ENCODE measurements at regions not wholly inside any gene's neighbourhood (a gene's known extent, or its start where the extent isn't known, plus 50 kb on each side); places are given as distances from the start of the nearest gene placed in this dataset.
A peak's percentile ranks its signal among the peaks of the same experiment; 100 is the strongest.

DNA sequence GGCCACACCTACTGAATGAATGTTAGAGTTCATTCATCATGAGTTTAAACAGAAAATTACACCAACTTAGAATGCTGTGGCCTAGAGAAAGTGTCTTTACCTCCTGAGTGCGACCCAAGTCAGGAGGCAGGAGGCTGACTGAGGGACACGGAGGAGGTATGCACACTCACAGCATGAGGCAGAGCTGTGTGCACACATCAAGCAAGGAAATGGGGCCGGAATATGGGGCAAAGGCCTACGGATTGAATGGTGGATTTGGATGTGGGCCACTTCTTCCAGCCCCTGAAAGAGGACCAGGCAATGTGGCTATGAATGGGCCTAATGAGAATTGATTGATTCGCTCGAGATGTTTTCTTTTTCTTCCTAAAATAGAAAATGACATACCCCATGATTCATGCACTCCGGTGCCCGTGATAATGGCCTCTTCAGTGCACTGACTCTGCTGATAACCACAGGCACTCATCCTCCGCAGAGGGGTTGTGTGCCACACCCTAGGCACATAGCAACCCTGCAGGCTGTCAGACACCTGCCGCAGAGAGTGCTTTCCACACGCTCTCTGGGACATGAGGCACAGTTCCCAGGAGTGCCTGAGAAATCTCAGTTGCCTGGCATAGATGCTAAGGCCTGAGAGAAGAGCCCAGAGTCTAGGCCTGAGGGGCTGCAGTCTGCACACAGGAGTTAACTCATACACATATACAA is 155.5 kb downstream of the GLUL start (continued):
- TF ChIP-seq, protein P1, sequence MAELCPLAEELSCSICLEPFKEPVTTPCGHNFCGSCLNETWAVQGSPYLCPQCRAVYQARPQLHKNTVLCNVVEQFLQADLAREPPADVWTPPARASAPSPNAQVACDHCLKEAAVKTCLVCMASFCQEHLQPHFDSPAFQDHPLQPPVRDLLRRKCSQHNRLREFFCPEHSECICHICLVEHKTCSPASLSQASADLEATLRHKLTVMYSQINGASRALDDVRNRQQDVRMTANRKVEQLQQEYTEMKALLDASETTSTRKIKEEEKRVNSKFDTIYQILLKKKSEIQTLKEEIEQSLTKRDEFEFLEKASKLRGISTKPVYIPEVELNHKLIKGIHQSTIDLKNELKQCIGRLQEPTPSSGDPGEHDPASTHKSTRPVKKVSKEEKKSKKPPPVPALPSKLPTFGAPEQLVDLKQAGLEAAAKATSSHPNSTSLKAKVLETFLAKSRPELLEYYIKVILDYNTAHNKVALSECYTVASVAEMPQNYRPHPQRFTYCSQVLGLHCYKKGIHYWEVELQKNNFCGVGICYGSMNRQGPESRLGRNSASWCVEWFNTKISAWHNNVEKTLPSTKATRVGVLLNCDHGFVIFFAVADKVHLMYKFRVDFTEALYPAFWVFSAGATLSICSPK (IDR thresholded peaks at IDR 0.05; ENCODE audit: borderline replicate concordance), result no peak
- TF ChIP-seq ZNF561 (CRISPR knock-in tag; conservative IDR thresholded peaks at IDR 0.05), result no peak
- TF ChIP-seq FOXK2 (conservative IDR thresholded peaks at IDR 0.05 in 1 of 2, IDR thresholded peaks at IDR 0.05 in 1 of 2; ENCODE audit: low read depth in 2 of 2), result peak; percentile 9 to 16; a peak in 1 of 4 replicates
- TF ChIP-seq PYGO2 (tag; IDR thresholded peaks at IDR 0.05), result no peak
- TF ChIP-seq, protein P2, sequence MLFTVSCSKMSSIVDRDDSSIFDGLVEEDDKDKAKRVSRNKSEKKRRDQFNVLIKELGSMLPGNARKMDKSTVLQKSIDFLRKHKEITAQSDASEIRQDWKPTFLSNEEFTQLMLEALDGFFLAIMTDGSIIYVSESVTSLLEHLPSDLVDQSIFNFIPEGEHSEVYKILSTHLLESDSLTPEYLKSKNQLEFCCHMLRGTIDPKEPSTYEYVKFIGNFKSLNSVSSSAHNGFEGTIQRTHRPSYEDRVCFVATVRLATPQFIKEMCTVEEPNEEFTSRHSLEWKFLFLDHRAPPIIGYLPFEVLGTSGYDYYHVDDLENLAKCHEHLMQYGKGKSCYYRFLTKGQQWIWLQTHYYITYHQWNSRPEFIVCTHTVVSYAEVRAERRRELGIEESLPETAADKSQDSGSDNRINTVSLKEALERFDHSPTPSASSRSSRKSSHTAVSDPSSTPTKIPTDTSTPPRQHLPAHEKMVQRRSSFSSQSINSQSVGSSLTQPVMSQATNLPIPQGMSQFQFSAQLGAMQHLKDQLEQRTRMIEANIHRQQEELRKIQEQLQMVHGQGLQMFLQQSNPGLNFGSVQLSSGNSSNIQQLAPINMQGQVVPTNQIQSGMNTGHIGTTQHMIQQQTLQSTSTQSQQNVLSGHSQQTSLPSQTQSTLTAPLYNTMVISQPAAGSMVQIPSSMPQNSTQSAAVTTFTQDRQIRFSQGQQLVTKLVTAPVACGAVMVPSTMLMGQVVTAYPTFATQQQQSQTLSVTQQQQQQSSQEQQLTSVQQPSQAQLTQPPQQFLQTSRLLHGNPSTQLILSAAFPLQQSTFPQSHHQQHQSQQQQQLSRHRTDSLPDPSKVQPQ (CRISPR knock-in tag; IDR thresholded peaks at IDR 0.05; ENCODE audit: borderline replicate concordance), result no peak
- TF ChIP-seq KLF13 (tag; IDR thresholded peaks at IDR 0.05; ENCODE audit: borderline replicate concordance, low read depth), result no peak
- no peak for TF ChIP-seq NFIX (CRISPR knock-in tag; IDR thresholded peaks at IDR 0.05; ENCODE audit: low read depth)
- TF ChIP-seq ZNF57 (CRISPR knock-in tag; IDR thresholded peaks at IDR 0.05), result no peak
- no peak for TF ChIP-seq PHF20 (IDR thresholded peaks at IDR 0.05; ENCODE audit: partially characterized antibody)
- TF ChIP-seq CBFA2T3 (IDR thresholded peaks at IDR 0.05), result peak; percentile 98
- TF ChIP-seq ZBTB11 (CRISPR knock-in tag; IDR thresholded peaks at IDR 0.05), result peak in 1 of 3 experiments; percentile 69; a peak in 1 of 6 replicates
- no peak for TF ChIP-seq THRA (IDR thresholded peaks at IDR 0.05)
- no peak for TF ChIP-seq SRSF3 (IDR thresholded peaks at IDR 0.05; ENCODE audit: insufficient read depth, low read length)
- peak; percentile 90 for TF ChIP-seq ZBTB17 (CRISPR knock-in tag; IDR thresholded peaks at IDR 0.05)
- TF ChIP-seq SP2 (IDR thresholded peaks at IDR 0.05; ENCODE audit: extremely low read depth, low read depth, low read length, poor library complexity, severe bottlenecking), result no peak
- peak; percentile 97 for TF ChIP-seq SMARCA4 (IDR thresholded peaks at IDR 0.05)
- TF ChIP-seq ZNF316 (IDR thresholded peaks at IDR 0.05), result no peak
- peak; percentile 57; the same call in 1 of the 2 replicates for TF ChIP-seq FOXJ2 (tag; IDR thresholded peaks at IDR 0.05)
- TF ChIP-seq GATA2 (CRISPR knock-in tag; IDR thresholded peaks at IDR 0.05), result peak; percentile 88

All from K562 (cell line).